ENCODE measurements at regions not wholly inside any gene's neighbourhood (a gene's known extent, or its start where the extent isn't known, plus 50 kb on each side); places are given as distances from the start of the nearest gene placed in this dataset.

DNA sequence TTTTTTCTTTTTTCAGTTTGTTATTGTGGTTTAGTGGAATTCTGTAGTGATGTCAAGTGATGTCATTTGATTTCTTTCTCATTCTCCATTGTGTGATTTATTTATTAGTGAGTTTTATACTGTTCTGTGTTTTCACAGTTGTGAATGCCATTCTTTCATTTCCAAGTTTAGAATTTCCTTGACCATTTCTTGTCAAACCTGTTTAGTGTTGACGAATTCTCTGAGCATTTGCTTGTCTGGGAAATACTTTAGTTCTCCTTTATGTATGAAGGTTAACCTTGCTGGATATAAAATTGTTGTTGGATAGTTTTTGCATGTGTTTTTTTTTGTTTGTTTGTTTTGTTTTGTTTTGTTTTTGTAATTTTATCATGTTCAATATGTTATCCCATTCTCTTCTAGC is 633.6 kb upstream of the FAT3 start:
- H3K27me3 Mint-ChIP-seq (ENCODE audit: low read depth): no peaks in the 10 kb centered on the region
- H3K36me3 Mint-ChIP-seq: peaks cover 2% of the 10 kb centered on the region
- H3K9me3 Mint-ChIP-seq: peaks cover 23% of the 10 kb centered on the region
- no peak overlapping the region for H3K27ac Mint-ChIP-seq
- TF ChIP-seq, protein P1, sequence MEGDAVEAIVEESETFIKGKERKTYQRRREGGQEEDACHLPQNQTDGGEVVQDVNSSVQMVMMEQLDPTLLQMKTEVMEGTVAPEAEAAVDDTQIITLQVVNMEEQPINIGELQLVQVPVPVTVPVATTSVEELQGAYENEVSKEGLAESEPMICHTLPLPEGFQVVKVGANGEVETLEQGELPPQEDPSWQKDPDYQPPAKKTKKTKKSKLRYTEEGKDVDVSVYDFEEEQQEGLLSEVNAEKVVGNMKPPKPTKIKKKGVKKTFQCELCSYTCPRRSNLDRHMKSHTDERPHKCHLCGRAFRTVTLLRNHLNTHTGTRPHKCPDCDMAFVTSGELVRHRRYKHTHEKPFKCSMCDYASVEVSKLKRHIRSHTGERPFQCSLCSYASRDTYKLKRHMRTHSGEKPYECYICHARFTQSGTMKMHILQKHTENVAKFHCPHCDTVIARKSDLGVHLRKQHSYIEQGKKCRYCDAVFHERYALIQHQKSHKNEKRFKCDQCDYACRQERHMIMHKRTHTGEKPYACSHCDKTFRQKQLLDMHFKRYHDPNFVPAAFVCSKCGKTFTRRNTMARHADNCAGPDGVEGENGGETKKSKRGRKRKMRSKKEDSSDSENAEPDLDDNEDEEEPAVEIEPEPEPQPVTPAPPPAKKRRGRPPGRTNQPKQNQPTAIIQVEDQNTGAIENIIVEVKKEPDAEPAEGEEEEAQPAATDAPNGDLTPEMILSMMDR (IDR thresholded peaks at IDR 0.05; ENCODE audit: unreplicated experiment): no peak
- DNase-seq (ENCODE audit: low spot score in 2 of 2, unreplicated experiment in 2 of 2): no peak
- no peak overlapping the region for H3K4me3 Mint-ChIP-seq
- H3K4me1 Mint-ChIP-seq: peaks cover 11% of the 10 kb centered on the region

- H3K36me3 Mint-ChIP-seq: peaks cover under 1% of the 10 kb centered on the region
- no peak for DNase-seq (ENCODE audit: low spot score in 2 of 2, unreplicated experiment in 2 of 2)
Observed at GRCh38 chr11:91587131-91587530, 637.5 kb upstream of the FAT3 start.

DNA sequence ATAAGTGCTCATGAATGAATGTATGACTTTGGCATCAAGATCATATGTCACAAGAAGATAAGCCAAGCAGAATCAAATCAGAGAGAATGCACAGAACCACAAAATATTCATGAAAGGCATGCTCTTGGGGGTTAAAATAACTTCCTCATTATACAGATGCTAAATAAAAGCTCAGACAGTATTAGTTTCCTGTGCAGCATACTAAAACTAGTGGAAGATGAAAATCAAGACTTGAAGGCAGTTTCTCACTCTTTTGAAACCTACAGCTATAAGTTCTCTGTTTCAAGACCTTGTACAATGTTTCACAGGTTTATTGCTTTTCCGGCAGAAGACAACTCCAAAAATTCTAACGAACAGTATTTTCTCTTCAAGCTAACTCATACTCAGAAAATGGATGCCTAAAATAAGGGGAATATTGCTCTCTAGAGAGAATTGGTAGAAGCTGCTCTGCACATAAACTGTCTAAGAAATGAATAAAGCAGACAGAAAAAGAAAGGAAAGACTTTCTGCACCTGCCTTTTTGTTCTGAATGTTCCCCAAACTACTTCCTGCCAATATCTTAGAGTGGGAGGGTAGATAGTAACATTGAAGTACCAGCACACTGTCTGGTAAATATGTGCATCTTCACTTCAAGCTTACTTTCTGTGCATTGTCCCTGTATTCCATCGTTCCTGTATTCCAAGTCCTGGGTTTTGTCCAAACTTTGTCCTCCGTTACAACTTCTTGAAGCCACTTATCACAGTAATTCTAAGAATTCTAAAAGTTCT is 639.4 kb upstream of the FAT3 start:
- Mint-ChIP-seq H3K36me3 (peaks cover 11% of the 10 kb centered on the region), H3K9me3 (peaks cover 20% of the 10 kb centered on the region), H3K4me3 (no peak overlapping the region), H3K4me1 (peaks cover 16% of the 10 kb centered on the region), H3K27me3 (ENCODE audit: low read depth) (no peaks in the 10 kb centered on the region), H3K27ac (no peak overlapping the region)
- TF ChIP-seq, protein P1 (IDR thresholded peaks at IDR 0.05; ENCODE audit: unreplicated experiment): no peak
- no peak for DNase-seq (ENCODE audit: low spot score in 2 of 2, unreplicated experiment in 2 of 2)

More at GRCh38 chr11:91587131-91587530, 637.5 kb upstream of the FAT3 start:
- Mint-ChIP-seq H3K4me1 (peaks cover 16% of the 10 kb centered on the region), H3K27ac (no peak overlapping the region), H3K4me3 (no peak overlapping the region), H3K27me3 (ENCODE audit: low read depth) (no peaks in the 10 kb centered on the region), H3K9me3 (peaks cover 16% of the 10 kb centered on the region)
- TF ChIP-seq, protein P1 (IDR thresholded peaks at IDR 0.05; ENCODE audit: unreplicated experiment): no peak

- Mint-ChIP-seq H3K4me1 (no peaks in the 10 kb centered on the region), H3K27me3 (ENCODE audit: low read depth) (no peaks in the 10 kb centered on the region), H3K9me3 (peaks cover 4% of the 10 kb centered on the region), H3K36me3 (no peaks in the 10 kb centered on the region), H3K4me3 (no peak overlapping the region), H3K27ac (no peak overlapping the region)
- DNase-seq (ENCODE audit: low spot score in 2 of 2, unreplicated experiment in 2 of 2): no peak
- TF ChIP-seq, protein P1 (IDR thresholded peaks at IDR 0.05; ENCODE audit: unreplicated experiment): no peak
Observed at GRCh38 chr11:91563176-91563575, 661.4 kb upstream of the FAT3 start.

DNA sequence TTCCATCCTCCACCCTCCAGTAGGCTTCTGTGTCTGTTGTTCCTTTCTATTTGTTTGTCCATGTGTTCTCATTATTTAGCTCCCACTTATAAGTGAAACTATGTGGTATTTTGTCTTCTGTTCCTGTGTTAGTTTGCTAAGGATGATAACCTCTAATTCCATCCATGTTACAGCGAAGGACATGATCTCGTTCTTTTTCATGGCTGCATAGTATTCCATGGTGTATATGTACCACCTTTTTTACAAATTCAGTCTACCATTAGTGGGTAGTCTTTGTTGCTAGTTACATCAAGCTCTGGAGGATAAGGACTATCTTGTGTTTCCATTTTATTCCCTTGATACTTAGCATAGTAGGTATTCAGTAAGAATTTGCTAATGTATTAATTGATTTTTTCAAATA is 664.2 kb upstream of the FAT3 start:
- TF ChIP-seq, protein P1 (IDR thresholded peaks at IDR 0.05; ENCODE audit: unreplicated experiment): no peak

More for the DNA sequence above, 664.2 kb upstream of the FAT3 start:
- Mint-ChIP-seq H3K27me3 (ENCODE audit: low read depth) (no peaks in the 10 kb centered on the region), H3K27ac (no peak overlapping the region), H3K4me1 (no peaks in the 10 kb centered on the region), H3K9me3 (peaks cover 4% of the 10 kb centered on the region), H3K36me3 (no peaks in the 10 kb centered on the region), H3K4me3 (no peak overlapping the region)
- DNase-seq (ENCODE audit: low spot score in 2 of 2, unreplicated experiment in 2 of 2): no peak

Data from mesothelial cell of epicardium (in vitro differentiated cells).